IPS-11a (cell line): ENCODE measurements at regions not wholly inside any gene's neighbourhood (a gene's known extent, or its start where the extent isn't known, plus 50 kb on each side); places are given as distances from the start of the nearest gene placed in this dataset.
"Not testable (repeated sequence)": the region's sequence is repeated elsewhere in the genome, so short reads cannot be mapped to it uniquely, and the experiment has no call there.

Experiments
- H3K4me3 ChIP-seq: one replicate; pipeline ENCODE4 v1.5.1; 2013; ENCODE audit warnings: low read depth, low read length, control low read depth

DNA sequence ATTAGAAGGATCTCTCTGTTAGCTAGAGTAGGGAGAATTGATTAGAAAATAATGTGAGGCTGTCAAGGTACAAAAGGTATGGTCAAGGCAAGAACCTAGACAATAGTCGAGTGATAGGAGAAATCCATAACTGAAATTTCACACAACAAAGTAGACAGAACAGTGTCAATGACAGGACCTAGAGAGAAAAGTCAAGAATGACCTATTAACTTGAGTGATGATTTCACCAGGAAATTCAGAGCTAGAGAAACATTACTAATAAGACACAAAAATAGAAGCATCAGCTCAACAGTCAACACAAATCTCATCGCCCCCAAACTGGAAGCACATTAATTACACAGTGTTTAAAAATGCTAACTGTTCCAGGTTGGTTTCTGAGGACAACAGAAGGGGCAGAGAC lies 532.4 kb downstream of the CDH10 start:
- H3K4me3 ChIP-seq, result no peak overlapping the region

DNA sequence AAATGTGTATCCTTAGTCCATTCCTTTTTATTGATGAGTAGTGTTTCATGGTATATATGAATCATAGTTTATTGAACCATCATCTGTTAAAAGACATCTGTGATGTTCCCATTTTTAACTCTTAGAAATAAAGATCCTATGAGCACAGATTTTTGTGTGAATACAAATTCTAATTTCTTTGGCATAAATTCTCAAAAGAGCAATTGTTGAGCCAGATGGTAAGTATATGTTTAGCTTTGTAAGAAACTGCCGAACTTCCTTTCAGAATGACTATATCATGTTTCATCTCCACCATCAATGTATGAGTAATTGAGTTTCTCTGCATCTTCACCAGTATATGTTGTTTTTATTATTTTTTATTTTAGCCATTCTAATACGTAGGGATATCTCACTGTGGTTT lies 526.4 kb downstream of the CDH10 start:
- H3K4me3 ChIP-seq, result no peak overlapping the region

- H3K4me3 ChIP-seq, result no peak overlapping the region
These were observed 509.2 kb downstream of the CDH10 start for GRCh38 chr5:24135536-24135935.

DNA sequence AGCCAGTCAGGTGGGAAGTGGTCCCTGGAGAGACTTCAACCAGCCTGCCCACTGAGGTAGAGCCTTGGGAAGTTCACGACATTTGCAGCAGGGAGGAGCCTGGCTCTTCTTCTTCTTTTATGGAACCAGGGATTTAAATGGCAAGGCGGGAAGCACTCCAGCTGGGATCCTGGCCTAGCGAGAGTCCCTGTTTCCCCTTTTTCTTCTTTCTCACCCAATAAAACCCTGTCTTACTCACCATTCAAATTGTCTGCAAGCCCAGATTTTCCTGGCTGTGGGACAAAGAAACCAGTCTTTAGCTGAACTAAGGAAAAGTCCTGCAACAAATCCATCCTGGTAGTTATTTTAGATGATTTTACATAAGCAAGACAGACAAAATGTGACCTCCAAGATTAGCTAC lies 503.7 kb downstream of the CDH10 start:
- H3K4me3 ChIP-seq, result no peak overlapping the region

DNA sequence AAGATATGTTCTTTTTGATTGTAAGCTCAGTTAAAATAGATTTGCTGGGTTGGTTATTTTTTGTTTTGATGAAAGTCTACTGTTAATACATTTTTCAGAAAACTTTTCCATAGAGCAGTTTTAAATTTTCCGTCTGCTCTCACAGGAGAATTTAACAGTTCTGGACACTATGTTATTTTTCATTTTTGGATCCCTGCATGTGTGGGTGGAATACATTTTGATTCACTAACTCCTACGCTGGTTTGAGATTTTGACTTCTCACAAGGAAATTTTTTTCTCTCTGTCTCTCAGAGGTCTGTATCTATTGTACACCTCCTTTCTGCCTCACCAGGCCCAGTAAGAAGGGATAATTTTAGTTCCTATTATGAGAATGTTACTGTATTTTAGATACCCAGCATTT lies 502.4 kb downstream of the CDH10 start:
- no peak overlapping the region for H3K4me3 ChIP-seq

DNA sequence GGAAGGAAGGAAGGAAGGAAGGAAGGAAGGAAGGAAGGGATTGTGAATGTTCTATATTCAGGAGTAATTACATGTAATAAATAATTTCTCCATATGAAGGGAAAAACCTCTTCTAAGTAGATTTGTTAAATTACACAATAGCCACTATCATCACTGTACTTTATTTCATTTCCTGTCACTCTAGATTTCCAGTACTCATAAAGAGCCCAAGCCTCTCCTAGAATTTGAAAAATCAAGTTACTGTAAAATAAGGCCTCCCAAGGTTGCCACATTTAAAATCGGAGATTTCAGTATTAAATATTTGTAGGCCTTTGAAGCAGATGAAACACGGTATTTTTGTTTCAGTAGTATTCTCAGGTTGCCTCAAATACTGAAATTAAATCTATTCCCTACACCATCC lies 499.0 kb downstream of the CDH10 start:
- H3K4me3 ChIP-seq, result no peak overlapping the region

DNA sequence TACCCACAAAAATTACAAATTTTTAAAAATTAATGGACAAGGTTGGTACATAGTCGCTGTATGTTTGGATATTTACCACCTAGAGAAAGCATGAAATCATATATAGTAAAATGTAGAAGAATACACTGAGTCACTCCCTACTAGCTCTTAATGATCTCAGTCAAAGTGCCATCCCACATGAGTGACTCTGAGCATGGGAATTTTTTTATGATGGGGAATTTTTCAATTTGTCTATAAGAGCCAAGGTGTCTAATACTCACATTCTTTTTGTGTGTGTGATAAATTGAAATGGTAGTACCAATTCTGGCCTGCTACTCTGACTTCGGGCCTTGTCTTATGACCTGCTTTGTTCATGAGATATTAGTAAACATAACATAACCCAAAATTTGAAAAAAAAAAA lies 483.2 kb downstream of the CDH10 start:
- no peak overlapping the region for H3K4me3 ChIP-seq

- H3K4me3 ChIP-seq, result no peak overlapping the region
These were observed 482.4 kb downstream of the CDH10 start for GRCh38 chr5:24162343-24162742.

- H3K4me3 ChIP-seq, result no peak overlapping the region
These were observed 481.7 kb downstream of the CDH10 start for GRCh38 chr5:24163091-24163490.

- no peak overlapping the region for H3K4me3 ChIP-seq
These were observed 477.0 kb downstream of the CDH10 start for GRCh38 chr5:24167806-24168205.

GRCh38 chr5:24170026-24170425 lies 474.8 kb downstream of the CDH10 start:
- no peak overlapping the region for H3K4me3 ChIP-seq

DNA sequence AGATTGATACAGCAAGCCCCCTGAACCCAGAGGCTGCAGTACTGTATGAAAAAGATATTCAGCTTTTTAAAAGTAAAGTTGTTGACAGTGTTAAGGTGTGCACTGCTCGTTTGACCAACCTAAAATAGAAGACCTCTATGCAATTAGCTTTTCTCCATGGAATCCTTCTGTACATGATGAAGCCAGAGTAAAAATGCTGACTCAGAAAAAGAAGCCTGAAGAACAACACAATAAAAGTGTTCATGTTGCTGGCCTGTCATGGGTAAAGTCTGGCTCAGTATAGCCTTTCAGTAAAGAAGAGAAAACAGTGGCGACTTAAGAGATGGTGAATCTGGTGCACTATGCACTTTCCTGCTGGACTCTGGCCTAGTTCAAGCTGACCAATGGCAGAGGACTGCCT lies 473.8 kb downstream of the CDH10 start:
- H3K4me3 ChIP-seq, result not testable (repeated sequence)

DNA sequence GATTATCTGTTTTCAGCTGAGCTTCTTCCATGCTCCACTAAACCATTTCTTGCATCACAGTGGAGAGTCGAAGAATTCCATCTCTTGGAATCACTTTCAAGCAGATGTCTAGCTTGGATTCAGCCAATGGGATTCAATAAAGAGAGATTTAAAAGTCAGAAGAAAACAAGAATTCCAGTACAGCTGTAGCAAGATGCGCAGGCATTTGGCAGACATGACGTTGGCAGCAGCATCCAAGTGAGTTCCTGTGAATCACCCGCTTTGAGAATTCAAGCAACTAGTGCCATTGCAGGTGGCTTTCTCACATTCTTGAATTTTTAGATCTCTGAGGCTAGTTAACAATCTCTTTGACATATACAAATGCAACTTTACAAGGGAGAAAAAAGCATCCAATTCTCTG lies 467.0 kb downstream of the CDH10 start:
- no peak overlapping the region for H3K4me3 ChIP-seq

- H3K4me3 ChIP-seq, result no peak overlapping the region
These were observed 460.8 kb downstream of the CDH10 start for GRCh38 chr5:24183981-24184380.

- H3K4me3 ChIP-seq, result no peak overlapping the region
These were observed 456.4 kb downstream of the CDH10 start for GRCh38 chr5:24188216-24188925.

GRCh38 chr5:24196789-24197188 lies 448.0 kb downstream of the CDH10 start:
- no peak overlapping the region for H3K4me3 ChIP-seq

GRCh38 chr5:24208686-24209106 lies 436.1 kb downstream of the CDH10 start:
- no peak overlapping the region for H3K4me3 ChIP-seq

DNA sequence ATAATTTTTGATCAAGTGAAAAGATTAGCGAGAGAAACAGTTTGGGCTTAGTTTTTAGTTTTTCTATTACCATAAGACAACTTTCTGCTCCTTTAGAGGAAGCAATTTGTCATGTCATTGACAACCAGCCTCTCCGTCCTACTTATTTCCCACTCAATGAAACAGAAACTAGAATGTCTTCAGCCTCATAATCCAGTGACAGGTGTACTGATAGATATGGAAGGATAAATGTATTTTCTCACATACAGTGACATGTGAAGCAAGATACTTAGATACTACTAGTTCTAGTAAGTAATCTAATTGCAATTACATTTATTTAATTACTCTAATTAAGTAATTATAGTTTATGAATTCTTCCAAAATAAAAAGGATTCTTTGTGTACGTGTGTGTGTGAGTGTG lies 429.7 kb downstream of the CDH10 start:
- H3K4me3 ChIP-seq, result no peak overlapping the region

DNA sequence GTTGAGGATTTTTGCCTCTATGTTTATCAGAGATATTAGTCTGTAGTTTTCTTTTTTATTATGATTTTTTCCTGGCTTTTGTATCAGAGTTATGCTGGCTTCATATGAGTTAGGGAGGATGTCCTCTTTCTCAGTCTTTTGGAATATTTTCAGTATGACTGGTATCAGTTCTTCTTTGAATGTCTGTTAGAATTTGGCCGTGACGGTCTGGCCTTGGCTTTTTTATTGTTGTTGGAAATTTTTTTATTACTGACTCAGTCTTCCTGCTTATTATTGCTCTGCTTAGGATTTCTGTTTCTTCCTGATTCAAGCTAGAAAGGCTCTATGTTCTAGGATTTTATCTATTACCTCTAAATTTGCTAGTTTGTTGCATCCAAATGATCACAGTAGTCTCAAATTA lies 421.9 kb downstream of the CDH10 start:
- no peak overlapping the region for H3K4me3 ChIP-seq

GRCh38 chr5:24225051-24225450 lies 419.7 kb downstream of the CDH10 start:
- no peak overlapping the region for H3K4me3 ChIP-seq

DNA sequence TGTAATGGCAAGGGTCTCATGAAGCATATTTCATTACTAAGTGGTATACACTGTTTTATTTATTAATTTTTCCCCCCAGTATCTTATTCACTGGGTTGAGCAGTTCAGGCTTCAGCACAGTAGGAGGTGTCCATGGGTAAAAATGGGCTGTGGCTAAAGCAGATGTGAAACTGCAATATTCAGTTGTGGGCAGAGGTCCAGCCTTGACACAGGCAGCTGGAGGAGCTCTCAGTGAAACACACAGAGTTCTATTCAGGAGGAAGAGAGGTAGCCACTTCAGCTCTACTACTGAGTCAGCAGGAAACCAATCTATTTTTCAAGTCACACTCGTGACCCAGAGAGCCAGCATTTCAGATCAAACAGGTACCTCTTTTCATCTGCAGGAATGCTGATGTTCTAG lies 418.3 kb downstream of the CDH10 start:
- no peak overlapping the region for H3K4me3 ChIP-seq

DNA sequence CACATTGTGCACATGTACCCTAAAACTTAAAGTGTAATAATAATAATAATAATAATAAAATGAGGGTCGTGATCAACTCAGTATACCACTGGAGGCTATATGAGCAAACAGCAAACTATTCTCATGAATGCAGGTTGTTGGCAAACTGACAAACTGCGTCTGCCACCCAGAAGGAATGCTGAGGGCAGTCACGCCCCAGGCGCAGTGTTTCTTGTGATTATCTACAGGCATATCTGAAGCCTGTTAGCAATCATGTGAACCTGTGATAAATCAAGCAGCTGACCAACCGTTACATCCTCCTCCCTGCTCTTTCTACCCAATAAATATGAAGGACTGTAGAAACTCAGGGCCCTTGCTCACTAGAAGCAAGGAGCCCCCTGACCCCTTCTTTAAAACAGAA lies 416.9 kb downstream of the CDH10 start:
- H3K4me3 ChIP-seq, result not testable (repeated sequence)

GRCh38 chr5:24232041-24232440 lies 412.7 kb downstream of the CDH10 start:
- no peak overlapping the region for H3K4me3 ChIP-seq
